SJSA1 (cell line): ENCODE measurements at regions not wholly inside any gene's neighbourhood (a gene's known extent, or its start where the extent isn't known, plus 50 kb on each side); places are given as distances from the start of the nearest gene placed in this dataset.
A peak's percentile ranks its signal among the peaks of the same experiment; 100 is the strongest.

Experiments used
- DNase-seq, 2 experiments: peaks; one replicate each; pipeline ENCODE4 v3.0.0-alpha.2; 2015 to 2020; ENCODE audit warnings: low spot score in 2 of 2, low read depth in 1 of 2
- H3K27ac ChIP-seq: fragments of 250-450 bp; sonication (Bioruptor Pico); 2 replicates; pipeline ENCODE4 v1.5.1; 2020; ENCODE audit warnings: mild to moderate bottlenecking, moderate library complexity
- H3K27me3 ChIP-seq: fragments of 250-450 bp; sonication (Bioruptor Pico); replicated peaks from 2 replicates; pipeline ENCODE4 v1.5.1; 2020; ENCODE audit warnings: mild to moderate bottlenecking, moderate library complexity
- H3K36me3 ChIP-seq: fragments of 250-450 bp; sonication (Bioruptor Pico); 2 replicates; pipeline ENCODE4 v1.5.1; 2020; ENCODE audit warnings: mild to moderate bottlenecking
- H3K4me1 ChIP-seq: fragments of 250-450 bp; sonication (Bioruptor Pico); replicated peaks from 2 replicates; pipeline ENCODE4 v1.6.1; 2021; ENCODE audit warnings: mild to moderate bottlenecking
- H3K4me3 ChIP-seq: fragments of 250-450 bp; sonication (Bioruptor Pico); 2 replicates; pipeline ENCODE4 v1.5.1; 2020; ENCODE audit warnings: mild to moderate bottlenecking
- H3K9me3 ChIP-seq: fragments of 250-450 bp; sonication (Bioruptor Pico); replicated peaks from 2 replicates; pipeline ENCODE4 v1.5.1; 2020; ENCODE audit warnings: mild to moderate bottlenecking

- H3K4me1 ChIP-seq, result peaks cover 11% of the 10 kb centered on the region
- H3K27me3 ChIP-seq, result no peaks in the 10 kb centered on the region
- H3K4me3 ChIP-seq, result no peak overlapping the region
- no peaks in the 10 kb centered on the region for H3K9me3 ChIP-seq
- H3K36me3 ChIP-seq, result no peaks in the 10 kb centered on the region
- no peak overlapping the region for H3K27ac ChIP-seq
- DNase-seq, result no peak
Observed at GRCh38 chr6:167643223-167643622, 183.5 kb upstream of the AFDN start.

GRCh38 chr6:167643716-167644115 is 183.0 kb upstream of the AFDN start:
- Histone ChIP-seq H3K9me3 (no peaks in the 10 kb centered on the region), H3K27ac (no peak overlapping the region), H3K4me3 (no peak overlapping the region), H3K4me1 (peaks cover 11% of the 10 kb centered on the region), H3K36me3 (no peaks in the 10 kb centered on the region), H3K27me3 (no peaks in the 10 kb centered on the region)
- DNase-seq, result no peak

- Histone ChIP-seq H3K4me3 (no peak overlapping the region), H3K4me1 (peaks cover 11% of the 10 kb centered on the region), H3K27ac (no peak overlapping the region), H3K27me3 (no peaks in the 10 kb centered on the region), H3K36me3 (no peaks in the 10 kb centered on the region), H3K9me3 (no peaks in the 10 kb centered on the region)
- no peak for DNase-seq
Observed at GRCh38 chr6:167644412-167645132, 182.1 kb upstream of the AFDN start.

- Histone ChIP-seq H3K36me3 (no peaks in the 10 kb centered on the region), H3K4me1 (peaks cover 11% of the 10 kb centered on the region), H3K27me3 (no peaks in the 10 kb centered on the region), H3K27ac (no peak overlapping the region), H3K4me3 (no peak overlapping the region), H3K9me3 (no peaks in the 10 kb centered on the region)
- DNase-seq, result no peak
Observed at GRCh38 chr6:167645368-167645767, 181.3 kb upstream of the AFDN start.

GRCh38 chr6:167647306-167647705 is 179.4 kb upstream of the AFDN start:
- H3K36me3 ChIP-seq, result no peaks in the 10 kb centered on the region
- peaks cover 11% of the 10 kb centered on the region for H3K4me1 ChIP-seq

GRCh38 chr6:167647737-167648470 is 178.8 kb upstream of the AFDN start:
- Histone ChIP-seq H3K9me3 (no peaks in the 10 kb centered on the region), H3K4me3 (no peak overlapping the region), H3K4me1 (peaks cover 11% of the 10 kb centered on the region)

More at GRCh38 chr6:167647306-167647705, 179.4 kb upstream of the AFDN start:
- Histone ChIP-seq H3K27ac (peak overlapping the region; percentile 28; the same call in 1 of the 2 replicates), H3K9me3 (no peaks in the 10 kb centered on the region), H3K27me3 (no peaks in the 10 kb centered on the region), H3K4me3 (no peak overlapping the region)
- peak in 1 of 2 experiments; percentile 24 for DNase-seq

GRCh38 chr6:167648501-167649278 is 178.0 kb upstream of the AFDN start:
- Histone ChIP-seq H3K36me3 (no peaks in the 10 kb centered on the region), H3K9me3 (no peaks in the 10 kb centered on the region)

More at GRCh38 chr6:167647737-167648470, 178.8 kb upstream of the AFDN start:
- Histone ChIP-seq H3K27me3 (no peaks in the 10 kb centered on the region), H3K36me3 (no peaks in the 10 kb centered on the region), H3K27ac (no peak overlapping the region)
- no peak for DNase-seq

GRCh38 chr6:167649476-167649875 is 177.2 kb upstream of the AFDN start:
- Histone ChIP-seq H3K36me3 (no peaks in the 10 kb centered on the region), H3K4me1 (peaks cover 11% of the 10 kb centered on the region), H3K27ac (no peak overlapping the region), H3K4me3 (no peak overlapping the region), H3K9me3 (no peaks in the 10 kb centered on the region), H3K27me3 (no peaks in the 10 kb centered on the region)
- DNase-seq, result no peak

More at GRCh38 chr6:167648501-167649278, 178.0 kb upstream of the AFDN start:
- no peak overlapping the region for H3K27ac ChIP-seq
- H3K4me1 ChIP-seq, result peaks cover 11% of the 10 kb centered on the region
- H3K27me3 ChIP-seq, result no peaks in the 10 kb centered on the region
- DNase-seq, result no peak
- no peak overlapping the region for H3K4me3 ChIP-seq

GRCh38 chr6:167650730-167651317 is 175.9 kb upstream of the AFDN start:
- H3K9me3 ChIP-seq, result 0 out of 2 replicates have a peak, but pooled peaks cover 2% of the 10 kb centered on the region

GRCh38 chr6:167651318-167652041 is 175.2 kb upstream of the AFDN start:
- no peak overlapping the region for H3K27ac ChIP-seq
- H3K4me3 ChIP-seq, result no peak overlapping the region
- H3K4me1 ChIP-seq, result peaks cover 11% of the 10 kb centered on the region
- H3K27me3 ChIP-seq, result no peaks in the 10 kb centered on the region
- no peaks in the 10 kb centered on the region for H3K36me3 ChIP-seq
- 0 out of 2 replicates have a peak, but pooled peaks cover 2% of the 10 kb centered on the region for H3K9me3 ChIP-seq
- no peak for DNase-seq

More at GRCh38 chr6:167650730-167651317, 175.9 kb upstream of the AFDN start:
- DNase-seq, result no peak
- H3K27ac ChIP-seq, result no peak overlapping the region
- peaks cover 11% of the 10 kb centered on the region for H3K4me1 ChIP-seq
- no peaks in the 10 kb centered on the region for H3K27me3 ChIP-seq
- no peaks in the 10 kb centered on the region for H3K36me3 ChIP-seq
- H3K4me3 ChIP-seq, result no peak overlapping the region

GRCh38 chr6:167652042-167652700 is 174.5 kb upstream of the AFDN start:
- 0 out of 2 replicates have a peak, but pooled peaks cover 2% of the 10 kb centered on the region for H3K9me3 ChIP-seq
- H3K27me3 ChIP-seq, result no peaks in the 10 kb centered on the region
- no peaks in the 10 kb centered on the region for H3K36me3 ChIP-seq
- no peak overlapping the region for H3K4me3 ChIP-seq
- H3K4me1 ChIP-seq, result peaks cover 7% of the 10 kb centered on the region
- no peak overlapping the region for H3K27ac ChIP-seq
- DNase-seq, result no peak

- no peak for DNase-seq
Observed at GRCh38 chr6:167652701-167653095, 174.0 kb upstream of the AFDN start.

More at GRCh38 chr6:167652701-167653095, 174.0 kb upstream of the AFDN start:
- H3K27ac ChIP-seq, result no peak overlapping the region
- no peak overlapping the region for H3K4me3 ChIP-seq
- H3K27me3 ChIP-seq, result no peaks in the 10 kb centered on the region
- 0 out of 2 replicates have a peak, but pooled peaks cover 2% of the 10 kb centered on the region for H3K9me3 ChIP-seq
- H3K36me3 ChIP-seq, result no peaks in the 10 kb centered on the region
- peaks cover 2% of the 10 kb centered on the region for H3K4me1 ChIP-seq
